HG03064 (cell line): ENCODE measurements at regions not wholly inside any gene's neighbourhood (a gene's known extent, or its start where the extent isn't known, plus 50 kb on each side); places are given as distances from the start of the nearest gene placed in this dataset.
"Not testable (repeated sequence)": the region's sequence is repeated elsewhere in the genome, so short reads cannot be mapped to it uniquely, and the experiment has no call there.

Experiments
- ATAC-seq: cut with Tn5 transposase; IDR thresholded peaks from one replicate; pipeline ENCODE4 v1.9.1; 2021; ENCODE audit warnings: low read depth; ENCODE audit not compliant: unreplicated experiment

- ATAC-seq = no peak
Measured at GRCh38 chr6:126945812-126946360, 172.6 kb upstream of the RSPO3 start.

DNA sequence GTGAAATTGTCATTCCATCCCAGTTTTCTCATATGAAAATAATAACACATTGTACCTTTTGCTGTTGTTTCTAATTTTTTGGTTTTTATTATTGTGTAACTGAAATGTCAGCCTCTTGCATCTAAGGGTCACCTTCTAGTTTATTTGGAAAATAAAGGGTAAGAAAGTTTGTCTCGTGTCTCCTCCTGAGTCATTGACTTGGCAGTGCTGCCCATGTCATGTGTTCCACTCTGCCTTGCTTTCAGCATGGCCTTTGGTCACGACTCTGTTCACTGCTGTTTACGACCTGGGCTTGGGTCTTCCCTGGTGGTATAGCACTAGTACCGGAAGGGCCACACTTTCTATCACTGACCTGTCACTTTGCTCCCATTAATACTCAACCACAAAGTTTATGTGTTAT lies 171.4 kb upstream of the RSPO3 start:
- ATAC-seq = no peak

DNA sequence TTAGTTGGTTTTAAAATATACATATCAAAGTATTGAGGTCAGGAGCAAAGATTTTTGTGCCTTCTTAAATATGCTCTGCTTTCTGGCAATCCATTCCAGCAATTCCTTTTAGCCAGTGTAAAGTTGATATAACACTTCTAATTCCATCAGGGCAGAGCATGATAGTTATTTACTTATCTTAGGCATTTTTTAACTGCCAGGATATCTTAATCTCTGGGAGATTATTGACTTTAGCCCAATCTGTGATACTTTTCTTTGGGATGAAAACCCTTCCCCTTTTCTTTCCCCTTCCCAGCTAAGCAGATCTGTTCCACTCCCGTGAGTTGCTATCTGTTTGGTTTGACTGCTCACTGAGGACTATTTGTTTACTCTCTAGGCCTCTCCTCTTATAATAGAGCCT lies 168.7 kb upstream of the RSPO3 start:
- no peak for ATAC-seq

DNA sequence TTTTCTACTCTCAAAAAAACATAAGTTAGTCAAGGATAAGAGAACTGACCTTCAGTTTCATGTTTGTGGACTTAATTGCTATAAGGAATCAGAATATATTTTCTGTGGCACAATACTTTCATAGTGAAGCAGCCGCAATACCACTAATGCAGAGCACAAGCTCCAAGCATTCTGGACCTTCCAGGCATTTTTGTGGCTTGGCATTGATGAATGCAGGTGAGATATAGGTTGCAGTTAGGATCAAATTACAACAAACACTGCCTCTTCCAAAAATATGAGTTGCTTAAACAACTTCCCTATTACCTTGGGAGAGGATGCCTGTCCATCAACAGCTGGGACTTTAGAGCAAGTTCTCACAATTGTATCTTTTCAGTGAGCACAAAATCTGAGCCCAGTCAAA lies 162.8 kb upstream of the RSPO3 start:
- ATAC-seq = no peak

DNA sequence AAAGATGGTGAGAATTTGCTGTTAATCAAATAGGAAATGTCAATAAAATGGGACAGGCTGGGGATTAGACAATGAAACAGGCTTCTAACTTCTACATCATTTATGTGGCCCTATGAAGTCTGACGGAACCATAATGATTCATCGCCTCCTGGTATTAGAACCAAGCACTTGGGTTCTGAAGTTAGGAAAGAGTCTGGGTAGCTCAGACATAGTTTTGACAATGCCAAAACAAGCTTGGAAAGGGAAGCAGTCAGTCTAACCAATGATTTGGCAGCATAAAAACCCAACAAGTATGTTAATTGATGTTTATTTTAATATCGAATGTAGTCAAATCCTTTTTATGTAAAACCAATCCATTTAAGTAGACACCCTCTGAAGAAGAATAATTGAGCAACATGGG lies 160.8 kb upstream of the RSPO3 start:
- no peak for ATAC-seq

DNA sequence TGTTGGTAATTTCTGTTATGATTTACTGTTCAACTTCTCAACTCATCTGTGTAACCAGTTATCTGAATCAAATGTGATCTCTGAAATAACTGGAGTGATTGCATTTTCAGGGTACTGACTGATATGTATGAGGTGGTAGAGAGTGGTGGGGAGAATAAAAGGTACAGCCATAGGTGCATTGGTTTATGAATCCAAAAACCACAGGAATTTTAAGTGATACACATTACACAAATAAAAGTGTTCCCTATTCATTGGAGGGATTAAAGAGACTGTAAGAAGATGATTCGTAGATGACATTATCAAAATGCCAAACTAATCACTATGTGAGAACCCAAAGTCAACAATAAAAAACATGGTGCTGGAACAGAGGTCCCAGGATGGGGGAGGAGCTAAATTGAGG lies 158.7 kb upstream of the RSPO3 start:
- ATAC-seq = no peak

DNA sequence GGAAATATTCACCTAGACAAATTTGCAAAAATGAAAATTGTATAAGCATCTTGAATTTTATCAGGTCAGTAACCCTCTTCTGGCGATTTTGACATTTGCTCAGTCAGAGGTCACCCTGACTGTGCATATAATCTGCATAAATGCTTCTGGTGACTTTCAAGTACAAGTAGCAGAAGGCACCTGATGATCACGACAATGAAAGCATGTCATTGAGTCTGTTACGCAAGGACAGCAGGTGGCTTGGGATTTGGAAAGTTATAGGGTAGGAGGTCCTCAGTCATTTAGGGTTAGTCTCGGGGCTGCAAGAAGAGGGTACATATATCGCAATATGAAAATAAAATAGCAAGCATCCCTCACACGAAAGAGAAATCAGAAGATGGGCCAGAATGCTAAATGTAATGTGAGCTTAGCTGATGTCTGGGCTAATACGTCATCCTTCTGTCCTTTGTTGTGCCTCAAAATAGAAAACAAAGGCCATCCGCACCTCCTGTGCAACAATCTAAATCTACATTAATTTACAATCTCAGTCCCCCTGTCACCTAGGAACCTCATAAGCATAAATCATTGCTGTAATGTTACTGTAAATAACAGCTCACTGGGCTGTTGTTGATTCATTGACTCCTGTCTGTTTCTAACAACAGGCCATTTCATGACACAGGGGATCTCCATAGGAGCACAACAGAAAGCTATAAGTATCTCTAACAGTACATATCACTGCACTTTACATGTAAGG lies 155.2 kb upstream of the RSPO3 start:
- no peak for ATAC-seq

DNA sequence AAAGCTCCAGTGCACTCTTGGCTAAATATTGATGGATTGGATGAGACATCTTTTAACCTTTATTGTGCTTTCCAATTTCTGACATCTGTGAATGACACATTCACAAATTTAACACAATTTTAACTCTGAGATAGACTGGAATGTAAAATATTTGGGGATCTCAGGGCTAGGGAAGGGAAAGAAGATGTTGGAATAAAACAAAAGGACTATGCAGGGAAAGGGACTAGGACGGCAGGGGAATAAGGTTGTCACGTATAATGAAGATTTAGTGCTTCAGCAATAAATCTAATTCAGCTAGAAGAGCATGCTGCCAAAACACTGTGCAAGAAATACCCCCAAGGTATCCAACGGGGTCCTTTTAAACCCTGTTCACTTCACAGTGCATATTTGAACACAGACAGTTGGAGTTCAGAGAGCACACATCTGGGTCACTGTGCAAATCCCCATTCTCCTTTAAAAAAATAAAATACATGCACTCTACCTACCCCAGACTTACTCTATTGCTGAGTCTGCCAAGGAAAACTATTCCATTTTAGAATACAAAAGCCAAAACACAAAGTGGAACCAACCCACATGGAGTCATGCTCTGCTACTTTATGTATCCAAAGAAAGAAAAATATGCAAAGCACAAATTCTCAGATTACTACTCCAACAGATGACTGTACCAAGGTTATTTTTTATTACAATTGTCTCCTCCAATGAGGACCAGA lies 151.0 kb upstream of the RSPO3 start:
- ATAC-seq = no peak

DNA sequence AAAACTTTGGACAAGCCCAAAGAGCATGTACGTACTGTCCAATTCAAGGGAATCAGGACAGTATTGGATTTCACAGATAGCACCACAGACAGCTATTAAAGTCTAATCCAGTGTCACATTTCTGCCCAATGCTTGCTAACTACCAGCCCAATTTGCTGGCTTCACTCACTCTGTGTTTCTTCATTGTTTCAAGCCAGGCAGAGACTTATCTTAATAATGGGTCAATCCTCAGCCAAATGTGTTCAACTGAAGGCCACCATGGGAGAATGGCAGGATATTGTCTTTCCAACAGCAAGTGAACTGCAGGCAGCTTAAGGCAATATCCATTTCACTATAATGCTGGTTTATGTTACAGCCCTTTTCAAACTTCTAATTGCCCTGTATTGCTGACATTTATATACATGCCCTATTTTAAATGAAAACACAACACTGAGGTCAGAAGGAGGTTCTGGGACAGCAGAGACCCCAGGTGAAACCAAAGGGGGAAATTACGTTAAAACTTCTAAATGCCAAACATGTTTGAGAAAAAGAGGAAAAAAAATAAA lies 142.1 kb upstream of the RSPO3 start:
- ATAC-seq = no peak

GRCh38 chr6:126983779-126984178 lies 134.7 kb upstream of the RSPO3 start:
- ATAC-seq = no peak

- not testable (repeated sequence) for ATAC-seq
Measured at GRCh38 chr6:126988125-126988524, 130.3 kb upstream of the RSPO3 start.

GRCh38 chr6:127000631-127001030 lies 117.8 kb upstream of the RSPO3 start:
- no peak for ATAC-seq

DNA sequence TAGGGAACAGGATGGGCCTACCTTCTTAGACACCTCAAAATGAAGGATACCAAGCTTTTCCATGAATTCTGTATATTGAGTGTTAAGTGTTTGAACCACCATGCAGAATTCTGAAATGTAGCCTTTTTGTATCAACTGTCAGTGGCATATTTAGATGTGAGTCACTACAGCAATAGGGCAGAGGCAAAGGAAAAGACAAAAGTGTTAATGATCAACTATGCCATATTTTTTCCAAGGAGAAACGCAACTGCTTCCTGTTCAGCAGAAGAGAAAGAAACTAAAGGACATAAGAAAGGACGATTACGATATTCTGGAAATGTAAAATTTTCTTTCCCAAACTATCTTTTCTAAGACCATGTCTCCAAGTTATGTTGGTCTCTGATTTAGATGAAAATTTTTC lies 104.6 kb upstream of the RSPO3 start:
- no peak for ATAC-seq

DNA sequence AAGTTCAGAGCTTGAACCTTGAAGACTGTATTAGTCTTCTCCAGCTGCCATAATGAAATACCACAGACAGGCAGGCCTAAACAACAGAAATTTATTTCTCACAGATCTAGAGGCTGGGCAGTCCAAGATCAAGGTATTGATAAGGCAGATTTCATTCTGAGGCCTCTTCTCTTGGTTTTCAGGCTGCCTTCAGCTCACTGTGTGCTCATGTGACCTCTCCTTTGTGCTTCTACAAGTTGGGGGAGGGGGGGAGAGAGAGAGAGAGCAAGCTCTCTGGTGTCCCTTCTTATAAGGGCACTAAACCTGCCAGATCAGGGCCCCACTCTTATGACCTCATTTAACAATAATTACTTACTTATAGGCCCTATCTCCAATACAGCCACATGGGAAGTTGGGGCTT lies 102.6 kb upstream of the RSPO3 start:
- no peak for ATAC-seq

DNA sequence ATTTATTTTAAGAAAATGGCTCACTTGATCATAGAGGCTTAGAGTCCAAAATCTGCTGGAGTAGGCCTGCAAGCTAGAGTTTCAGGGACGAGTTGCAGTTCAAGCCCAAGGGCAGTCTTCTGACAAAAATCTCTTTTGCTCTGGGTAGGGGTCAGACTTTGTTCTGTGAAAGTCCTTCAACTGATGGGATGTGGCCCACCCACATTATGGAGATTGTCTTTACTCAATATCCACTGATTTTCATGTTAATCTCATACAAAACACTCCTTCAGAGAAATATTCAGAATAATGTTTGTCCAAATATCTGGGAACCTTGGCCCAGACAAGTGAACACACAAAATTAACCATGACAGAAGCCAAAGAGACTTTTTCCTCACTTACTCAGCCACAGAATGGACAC lies 98.6 kb upstream of the RSPO3 start:
- ATAC-seq = no peak

GRCh38 chr6:127022302-127022701 lies 96.2 kb upstream of the RSPO3 start:
- ATAC-seq = no peak

DNA sequence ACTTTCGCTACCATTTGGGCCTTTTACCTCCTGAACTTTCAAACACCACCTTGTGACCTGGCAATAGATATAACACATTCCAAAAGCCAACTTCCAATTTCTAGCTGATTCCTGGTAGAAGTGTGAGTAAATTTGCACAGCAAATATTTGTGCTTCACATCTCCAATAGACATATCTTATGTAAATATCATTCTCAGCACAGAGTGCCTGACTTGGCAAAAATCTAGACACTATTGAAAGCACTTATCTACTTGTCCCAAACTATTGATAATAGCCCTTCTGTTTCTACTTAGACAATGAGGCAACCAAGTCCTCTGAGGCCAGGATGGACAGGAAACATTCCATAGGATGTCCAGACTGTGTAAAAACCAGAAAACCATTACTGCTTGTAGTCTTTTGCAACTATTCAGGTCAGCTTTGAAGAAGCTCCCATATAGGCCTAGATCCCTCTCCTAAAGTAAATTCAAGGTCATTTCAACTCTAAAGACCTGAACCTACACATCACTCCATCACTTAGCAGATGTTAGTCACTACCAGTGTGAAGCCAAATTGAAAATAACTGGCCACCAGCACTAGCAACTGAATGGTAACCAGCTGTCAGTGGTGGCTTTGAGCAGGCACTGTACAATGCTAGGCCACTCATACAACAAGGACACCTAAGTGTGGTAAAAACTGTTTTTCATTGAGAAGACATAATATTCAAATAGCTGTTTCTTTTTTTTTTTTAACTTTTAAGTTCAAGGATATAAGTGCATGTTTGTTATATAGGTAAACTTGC lies 95.3 kb upstream of the RSPO3 start:
- no peak for ATAC-seq

DNA sequence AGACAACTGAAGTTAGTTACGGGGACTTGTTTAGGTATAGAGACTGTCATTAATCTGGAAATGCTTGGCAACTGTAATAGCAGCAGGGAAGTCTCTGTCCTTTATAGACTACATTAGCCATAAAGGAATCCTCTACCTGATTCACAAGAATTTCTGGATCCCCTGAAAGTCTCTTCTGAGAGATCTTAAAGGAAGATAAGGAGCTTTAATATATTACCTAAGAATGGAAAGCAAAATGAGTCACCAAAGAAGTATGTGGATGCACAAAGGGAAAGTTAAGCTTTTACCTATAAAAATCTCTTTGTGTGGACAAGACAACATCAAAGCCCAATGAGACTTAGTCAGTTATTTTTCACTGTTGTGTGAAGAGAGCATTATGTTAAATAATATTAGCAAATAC lies 92.2 kb upstream of the RSPO3 start:
- no peak for ATAC-seq

DNA sequence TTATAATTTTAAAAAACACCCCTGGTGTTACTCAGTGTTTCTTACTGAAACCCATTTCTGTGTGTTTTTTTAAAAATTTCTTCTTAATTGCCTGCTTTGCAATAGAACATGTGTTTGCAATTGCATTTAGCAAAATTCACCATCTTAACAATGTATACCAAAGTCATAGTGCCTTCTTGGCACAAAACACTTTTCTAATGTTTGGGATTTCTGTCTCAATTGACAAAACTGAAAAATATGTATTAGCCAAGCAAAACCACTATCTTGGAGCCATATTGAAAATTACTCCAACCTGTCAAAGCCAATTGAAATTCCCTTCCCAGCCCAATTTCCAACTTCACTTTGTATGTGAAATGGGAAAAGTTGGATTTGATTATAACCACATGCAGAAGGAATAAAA lies 88.4 kb upstream of the RSPO3 start:
- no peak for ATAC-seq

- ATAC-seq = no peak
Measured at GRCh38 chr6:127030836-127031235, 87.6 kb upstream of the RSPO3 start.

GRCh38 chr6:127031511-127031910 lies 87.0 kb upstream of the RSPO3 start:
- no peak for ATAC-seq
